Gastrocnemius medialis (tissue), 4 donors: ENCODE measurements at regions not wholly inside any gene's neighbourhood (a gene's known extent, or its start where the extent isn't known, plus 50 kb on each side); places are given as distances from the start of the nearest gene placed in this dataset.
"Not testable (repeated sequence)": the region's sequence is repeated elsewhere in the genome, so short reads cannot be mapped to it uniquely, and the experiment has no call there.

Experiments
- ATAC-seq, 2 donors: fragments of 150-250 bp; one replicate each; pipeline ENCODE4 v1.9.1; 2016
- DNase-seq, 2 donors: peaks; one replicate each; pipeline ENCODE4 v3.0.0-alpha.2; 2019
- H3K27ac ChIP-seq, 4 donors: fragments of 200-600 bp; sonication (generic); 1 replicate in 1 of 4; 2 replicates in 3 of 4; pipeline ENCODE4 v1.5.1; 2016 to 2018; ENCODE audit warnings: mild to moderate bottlenecking in 2 of 4, moderate library complexity in 1 of 4
- H3K27me3 ChIP-seq, 3 donors: fragments of 200-600 bp; sonication (generic) in 2 of 3; 1 replicate in 1 of 3; 2 replicates in 2 of 3; pipeline versions ENCODE4 v1.5.1 to v1.6.0; 2016 to 2019; ENCODE audit warnings: mild to moderate bottlenecking in 1 of 3, moderate library complexity in 1 of 3
- H3K36me3 ChIP-seq, 2 donors: fragments of 200-600 bp; sonication (generic) in 1 of 2; one replicate each; pipeline ENCODE4 v1.5.1; 2017 to 2018
- H3K4me1 ChIP-seq, 2 donors: fragments of 200-600 bp; sonication (generic) in 1 of 2; one replicate each; pipeline ENCODE4 v1.5.1; 2016 to 2017; ENCODE audit warnings: mild to moderate bottlenecking in 2 of 2
- H3K4me3 ChIP-seq, 4 donors: fragments of 200-600 bp; sonication (generic) in 3 of 4; 1 replicate in 1 of 4; 2 replicates in 3 of 4; pipeline ENCODE4 v1.5.1; 2016 to 2019; ENCODE audit warnings: mild to moderate bottlenecking in 2 of 4
- H3K9me3 ChIP-seq, 3 donors: fragments of 200-600 bp; sonication (generic) in 2 of 3; 1 replicate in 1 of 3; 2 replicates in 2 of 3; pipeline ENCODE4 v1.5.1; 2016 to 2019
- CTCF ChIP-seq, 5 experiments: fragments of 450-650 bp in 3 of 5; fragments of 200-600 bp in 2 of 5; sonication (generic) in 2 of 5; IDR thresholded peaks in 4 of 5; conservative IDR thresholded peaks in 1 of 5; 1 replicate in 4 of 5; 2 replicates in 1 of 5; pipeline ENCODE4 v1.5.1; 2016 to 2019; ENCODE audit warnings: antibody characterized with exemption in 5 of 5, mild to moderate bottlenecking in 3 of 5, moderate library complexity in 3 of 5
- POLR2A ChIP-seq, 2 donors: fragments of 450-650 bp; IDR thresholded peaks; one replicate each; pipeline ENCODE4 v1.6.1; 2017; ENCODE audit warnings: antibody characterized with exemption in 2 of 2, mild to moderate bottlenecking in 2 of 2, moderate library complexity in 2 of 2
- in situ Hi-C, 4 donors: fragments of 200-750 bp; cut with MboI; loops; one replicate each; pipeline versions ENCODE4 v1.15.0 to v1.8.0; 2017; ENCODE audit warnings: low sequenced_read_pairs in 4 of 4
- intact Hi-C: fragments of 100-400 bp; cut with DNase I; formaldehyde crosslinking; loops from one replicate; pipeline ENCODE4 v1.15.1; 2023; ENCODE audit warnings: low total_unique reads

GRCh38 chr4:92251711-92252110 lies 52.1 kb upstream of the GRID2 start:
- DNase-seq (no peak), ATAC-seq (no peak)
- Histone ChIP-seq H3K27ac (no peak overlapping the region), H3K27me3 (no peaks in the 10 kb centered on the region), H3K4me3 (no peak overlapping the region), H3K36me3 (no peaks in the 10 kb centered on the region), H3K9me3 (no peaks in the 10 kb centered on the region), H3K4me1 (no peaks in the 10 kb centered on the region)
- TF ChIP-seq CTCF (IDR thresholded peaks at IDR 0.05 in 4 of 5, conservative IDR thresholded peaks at IDR 0.05 in 1 of 5), result no peak
- no peak for TF ChIP-seq POLR2A (IDR thresholded peaks at IDR 0.05)
- intact Hi-C loops (no loop called here), in situ Hi-C loops (no loop called here)

DNA sequence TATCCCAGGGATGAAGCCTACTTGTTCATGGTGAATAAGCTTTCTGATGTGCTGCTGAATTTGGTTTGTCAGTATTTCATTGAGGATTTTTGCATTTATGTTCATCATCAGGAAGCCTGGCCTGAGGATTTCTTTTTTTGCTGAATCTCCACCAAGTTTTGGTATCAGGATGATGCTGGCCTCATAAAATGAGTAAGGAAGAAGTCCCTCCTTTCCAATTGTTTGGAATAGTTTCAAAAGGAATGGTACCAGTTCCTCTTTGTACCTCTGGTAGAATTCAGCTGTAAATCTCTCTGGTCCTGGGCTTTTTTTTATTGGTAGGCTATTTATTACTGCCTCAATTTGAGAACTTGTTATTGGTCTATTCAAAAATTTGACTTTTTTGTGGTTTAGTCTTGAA lies 51.4 kb upstream of the GRID2 start:
- intact Hi-C loops, in situ Hi-C loops, H3K27me3 ChIP-seq, DNase-seq, H3K4me1 ChIP-seq, H3K9me3 ChIP-seq, ATAC-seq, H3K27ac ChIP-seq, H3K4me3 ChIP-seq, H3K36me3 ChIP-seq: not testable (repeated sequence)

GRCh38 chr4:92252846-92253245 lies 50.9 kb upstream of the GRID2 start:
- TF ChIP-seq CTCF (IDR thresholded peaks at IDR 0.05 in 4 of 5, conservative IDR thresholded peaks at IDR 0.05 in 1 of 5) (no peak), POLR2A (IDR thresholded peaks at IDR 0.05) (no peak)
- Histone ChIP-seq H3K4me1 (no peaks in the 10 kb centered on the region), H3K4me3 (no peak overlapping the region), H3K36me3 (no peaks in the 10 kb centered on the region), H3K27me3 (no peaks in the 10 kb centered on the region), H3K9me3 (no peaks in the 10 kb centered on the region), H3K27ac (no peak overlapping the region)
- in situ Hi-C loops (no loop called here), intact Hi-C loops (no loop called here)
- ATAC-seq, result no peak
- no peak for DNase-seq

GRCh38 chr4:92253550-92253949 lies 50.2 kb upstream of the GRID2 start:
- TF ChIP-seq POLR2A (IDR thresholded peaks at IDR 0.05) (no peak), CTCF (IDR thresholded peaks at IDR 0.05 in 4 of 5, conservative IDR thresholded peaks at IDR 0.05 in 1 of 5) (no peak)
- Histone ChIP-seq H3K9me3 (no peaks in the 10 kb centered on the region), H3K36me3 (no peaks in the 10 kb centered on the region), H3K4me1 (no peaks in the 10 kb centered on the region), H3K27me3 (no peaks in the 10 kb centered on the region), H3K4me3 (no peak overlapping the region), H3K27ac (no peak overlapping the region)
- in situ Hi-C loops, result no loop called here
- ATAC-seq, result no peak
- DNase-seq, result no peak
- intact Hi-C loops, result no loop called here
